ENCODE measurements at regions not wholly inside any gene's neighbourhood (a gene's known extent, or its start where the extent isn't known, plus 50 kb on each side); places are given as distances from the start of the nearest gene placed in this dataset.
A peak's percentile ranks its signal among the peaks of the same experiment; 100 is the strongest.

DNA sequence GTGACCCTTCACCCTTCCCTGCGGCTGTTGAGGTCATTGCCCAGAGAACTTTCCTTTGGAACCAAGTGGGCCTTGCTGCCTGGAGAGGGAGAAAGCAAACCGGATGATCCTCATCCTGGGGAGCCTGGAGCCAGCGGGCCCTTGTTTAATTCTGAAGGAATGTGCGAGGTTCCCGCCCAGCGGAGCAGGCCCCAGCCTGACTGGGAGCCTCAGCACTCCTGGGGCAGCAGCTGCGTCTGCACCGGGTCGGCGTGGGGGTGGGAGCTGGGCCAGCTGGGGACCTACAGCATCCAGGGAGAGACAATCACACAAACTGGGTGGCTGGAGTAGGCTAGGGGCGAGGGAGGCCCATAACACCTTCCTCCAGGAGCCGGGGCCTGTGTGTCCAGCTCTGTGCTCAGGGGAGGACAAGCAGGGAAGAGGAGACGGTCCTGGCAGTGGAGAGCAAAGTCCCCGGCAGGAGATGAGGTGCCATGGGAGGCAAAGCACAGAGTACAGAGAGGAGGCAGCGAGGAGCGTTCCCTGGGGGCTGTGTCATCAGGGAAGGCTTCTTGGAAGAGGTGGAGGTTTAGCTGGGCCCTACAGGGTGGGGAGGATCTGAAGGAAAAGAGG lies 61.9 kb upstream of the HAAO start:
- peak overlapping the region; percentile 21 for H3K27ac ChIP-seq (ENCODE audit: low read depth, low read length)
- TF ChIP-seq, protein P1, sequence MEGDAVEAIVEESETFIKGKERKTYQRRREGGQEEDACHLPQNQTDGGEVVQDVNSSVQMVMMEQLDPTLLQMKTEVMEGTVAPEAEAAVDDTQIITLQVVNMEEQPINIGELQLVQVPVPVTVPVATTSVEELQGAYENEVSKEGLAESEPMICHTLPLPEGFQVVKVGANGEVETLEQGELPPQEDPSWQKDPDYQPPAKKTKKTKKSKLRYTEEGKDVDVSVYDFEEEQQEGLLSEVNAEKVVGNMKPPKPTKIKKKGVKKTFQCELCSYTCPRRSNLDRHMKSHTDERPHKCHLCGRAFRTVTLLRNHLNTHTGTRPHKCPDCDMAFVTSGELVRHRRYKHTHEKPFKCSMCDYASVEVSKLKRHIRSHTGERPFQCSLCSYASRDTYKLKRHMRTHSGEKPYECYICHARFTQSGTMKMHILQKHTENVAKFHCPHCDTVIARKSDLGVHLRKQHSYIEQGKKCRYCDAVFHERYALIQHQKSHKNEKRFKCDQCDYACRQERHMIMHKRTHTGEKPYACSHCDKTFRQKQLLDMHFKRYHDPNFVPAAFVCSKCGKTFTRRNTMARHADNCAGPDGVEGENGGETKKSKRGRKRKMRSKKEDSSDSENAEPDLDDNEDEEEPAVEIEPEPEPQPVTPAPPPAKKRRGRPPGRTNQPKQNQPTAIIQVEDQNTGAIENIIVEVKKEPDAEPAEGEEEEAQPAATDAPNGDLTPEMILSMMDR (IDR thresholded peaks at IDR 0.05; ENCODE audit: low read depth, low read length) = no peak
- no peaks in the 10 kb centered on the region; the same call in 1 of the 2 replicates for H3K9me3 ChIP-seq (ENCODE audit: control insufficient read depth, insufficient read depth, low read length)
- ChIA-PET CTCF (interaction anchor here (0.7 kb wide), 1 partner anchor 26 kb away, joined by 3 read pairs; no protein-coding TSS in a partner anchor), POLR2A (interaction anchor here (0.6 to 1.4 kb wide), 2 partner anchors 18 to 314 kb away, joined by 4 to 5 read pairs; no protein-coding TSS in a partner anchor)
- DNase-seq (ENCODE audit: low read depth, low spot score) = no peak
- H3K4me3 ChIP-seq (ENCODE audit: low read depth, low read length) = no peak overlapping the region
- peaks cover 2% of the 10 kb centered on the region for H3K27me3 ChIP-seq (ENCODE audit: control insufficient read depth, insufficient read depth, low read length)

DNA sequence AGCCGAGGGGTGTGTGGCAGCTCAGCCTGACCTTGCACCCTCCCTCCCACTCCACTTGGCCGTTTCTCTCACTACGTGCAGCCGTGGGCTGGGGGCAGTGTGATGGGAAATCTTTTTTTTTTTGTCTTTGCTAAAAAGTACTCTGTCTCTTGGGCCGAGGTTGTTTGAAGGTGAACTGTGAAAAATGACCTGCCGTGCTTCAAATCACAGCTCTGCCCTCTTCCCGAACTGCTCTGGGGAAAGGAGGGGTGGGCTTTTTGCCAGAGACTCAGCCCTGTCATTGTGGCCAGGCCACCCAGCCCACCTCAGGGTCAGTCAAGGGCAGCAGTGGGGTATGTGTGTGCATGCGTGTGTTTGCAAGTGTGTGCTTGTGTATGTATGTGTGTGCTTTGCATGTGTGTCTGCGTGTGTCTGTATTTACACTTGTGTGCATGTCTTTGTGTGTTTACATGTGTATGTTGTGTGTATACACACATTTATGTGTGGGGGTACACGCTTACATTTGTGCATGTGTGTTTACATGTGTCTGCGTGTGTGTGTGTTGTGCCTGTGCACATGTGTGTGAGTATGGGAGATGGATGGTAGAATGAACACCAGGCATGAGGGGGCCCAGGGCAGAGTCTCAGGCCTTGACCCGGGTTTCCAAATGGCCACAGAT lies 61.3 kb upstream of the HAAO start:
- H3K27ac ChIP-seq (ENCODE audit: low read depth, low read length) = no peak overlapping the region
- H3K4me3 ChIP-seq (ENCODE audit: low read depth, low read length) = no peak overlapping the region
- ChIA-PET CTCF (no interaction called here), POLR2A (interaction anchor here (0.6 to 1.4 kb wide), 2 partner anchors 18 to 315 kb away, joined by 4 to 5 read pairs; no protein-coding TSS in a partner anchor)
- no peak for DNase-seq (ENCODE audit: low read depth, low spot score)
- TF ChIP-seq, protein P1 (IDR thresholded peaks at IDR 0.05; ENCODE audit: low read depth, low read length) = no peak
- no peaks in the 10 kb centered on the region; the same call in 1 of the 2 replicates for H3K9me3 ChIP-seq (ENCODE audit: control insufficient read depth, insufficient read depth, low read length)
- peaks cover 2% of the 10 kb centered on the region for H3K27me3 ChIP-seq (ENCODE audit: control insufficient read depth, insufficient read depth, low read length)

DNA sequence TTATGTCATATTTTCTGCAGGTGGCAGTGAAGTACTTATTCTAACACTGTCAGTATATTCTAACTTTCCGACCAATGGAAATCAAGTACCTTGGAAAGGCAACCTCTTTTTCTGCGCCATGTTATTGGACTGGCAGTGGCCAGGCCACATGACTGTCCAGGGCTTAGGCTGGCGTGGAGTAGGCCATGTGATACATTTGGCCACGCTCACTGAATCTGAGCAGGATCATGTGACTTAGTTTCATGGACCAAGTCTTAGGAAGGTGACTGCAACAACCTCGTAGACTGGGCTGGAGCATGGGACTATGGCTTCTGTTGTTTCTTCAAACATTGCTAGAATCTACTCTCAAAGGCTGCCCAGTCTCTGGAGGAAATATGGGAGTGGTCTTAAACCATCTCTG lies 60.4 kb upstream of the HAAO start:
- Histone ChIP-seq H3K9me3 (ENCODE audit: control insufficient read depth, insufficient read depth, low read length) (no peaks in the 10 kb centered on the region; the same call in 1 of the 2 replicates), H3K4me3 (ENCODE audit: low read depth, low read length) (no peak overlapping the region), H3K27me3 (ENCODE audit: control insufficient read depth, insufficient read depth, low read length) (peaks cover 2% of the 10 kb centered on the region), H3K27ac (ENCODE audit: low read depth, low read length) (no peak overlapping the region)
- ChIA-PET CTCF (no interaction called here), POLR2A (no interaction called here)
- no peak for DNase-seq (ENCODE audit: low read depth, low spot score)
- TF ChIP-seq, protein P1 (IDR thresholded peaks at IDR 0.05; ENCODE audit: low read depth, low read length) = no peak

DNA sequence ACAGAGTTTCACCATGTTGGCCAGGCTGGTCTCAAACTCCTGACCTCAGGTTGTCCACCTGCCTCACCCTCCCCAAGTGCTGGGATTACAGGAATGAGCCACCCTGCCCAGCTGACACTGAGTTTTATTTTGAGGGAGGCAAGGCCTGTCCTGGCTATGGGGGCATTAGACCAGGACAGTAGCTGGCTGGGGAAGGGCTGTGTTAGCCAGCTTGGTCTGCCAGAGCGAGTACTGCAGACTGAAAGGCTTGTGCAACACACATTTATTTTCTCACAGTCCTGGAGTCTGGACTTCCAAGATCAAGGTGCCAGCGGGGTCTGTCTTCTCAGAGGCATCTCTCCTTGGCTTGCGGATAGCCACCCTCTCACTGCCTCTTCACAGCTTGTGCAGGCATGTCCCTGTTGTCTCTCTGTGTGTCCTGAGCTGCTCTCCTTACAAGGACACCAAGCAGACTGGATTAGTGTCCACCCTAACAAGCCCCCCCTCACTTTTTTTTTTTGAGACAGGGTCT lies 59.4 kb upstream of the HAAO start:
- ChIA-PET POLR2A (no interaction called here), CTCF (interaction anchor here (3.3 kb wide), 1 partner anchor 23 kb away, joined by 8 read pairs; no protein-coding TSS in a partner anchor)
- Histone ChIP-seq H3K9me3 (ENCODE audit: control insufficient read depth, insufficient read depth, low read length) (no peaks in the 10 kb centered on the region), H3K27ac (ENCODE audit: low read depth, low read length) (no peak overlapping the region), H3K4me3 (ENCODE audit: low read depth, low read length) (no peak overlapping the region), H3K27me3 (ENCODE audit: control insufficient read depth, insufficient read depth, low read length) (peaks cover 2% of the 10 kb centered on the region)
- no peak for DNase-seq (ENCODE audit: low read depth, low spot score)
- TF ChIP-seq, protein P1 (IDR thresholded peaks at IDR 0.05; ENCODE audit: low read depth, low read length) = no peak

DNA sequence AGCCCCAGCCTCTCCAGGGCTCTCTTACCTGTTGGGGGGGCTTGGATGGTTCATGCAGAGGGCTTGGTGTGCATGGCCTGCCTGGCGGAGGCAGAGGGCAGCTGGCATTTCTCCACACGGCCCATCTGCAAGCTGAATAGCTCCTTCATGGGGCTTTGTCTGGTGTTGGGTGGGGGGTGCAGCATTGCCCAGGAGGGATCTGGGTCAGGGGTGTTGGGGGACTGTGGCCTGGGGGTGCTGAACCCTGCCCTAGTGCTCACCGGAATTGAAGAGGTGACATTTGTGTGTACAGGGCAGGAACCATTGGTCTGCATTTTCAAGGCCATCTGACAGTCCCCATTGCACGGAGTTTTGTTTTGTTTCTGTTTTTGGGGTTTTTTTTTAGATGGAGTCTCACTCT lies 58.8 kb upstream of the HAAO start:
- Histone ChIP-seq H3K27me3 (ENCODE audit: control insufficient read depth, insufficient read depth, low read length) (peaks cover 2% of the 10 kb centered on the region), H3K27ac (ENCODE audit: low read depth, low read length) (no peak overlapping the region), H3K4me3 (ENCODE audit: low read depth, low read length) (no peak overlapping the region), H3K9me3 (ENCODE audit: control insufficient read depth, insufficient read depth, low read length) (no peaks in the 10 kb centered on the region)
- ChIA-PET POLR2A (no interaction called here), CTCF (interaction anchor here (3.3 kb wide), 1 partner anchor 23 kb away, joined by 8 read pairs; no protein-coding TSS in a partner anchor)
- DNase-seq (ENCODE audit: low read depth, low spot score) = no peak
- TF ChIP-seq, protein P1 (IDR thresholded peaks at IDR 0.05; ENCODE audit: low read depth, low read length) = no peak

All from AG04450 (cell line).